GM12878 (cell line): ENCODE measurements at regions not wholly inside any gene's neighbourhood (a gene's known extent, or its start where the extent isn't known, plus 50 kb on each side); places are given as distances from the start of the nearest gene placed in this dataset.

Experiments used
- CTCF ChIP-seq, 3 experiments: IDR thresholded peaks in 2 of 3; conservative IDR thresholded peaks in 1 of 3; 2 replicates each; pipeline ENCODE4 v1.5.1; 2011; ENCODE audit warnings: low read depth in 3 of 3, low read length in 3 of 3, mild to moderate bottlenecking in 3 of 3, control low read depth in 2 of 3, moderate library complexity in 2 of 3, inconsistent platforms in 1 of 3, mixed read lengths in 1 of 3; ENCODE audit not compliant: control insufficient read depth in 2 of 3, insufficient read depth in 1 of 3; ENCODE audit errors: extremely low read depth in 1 of 3
- EED ChIP-seq: sonication (generic); IDR thresholded peaks from 2 replicates; pipeline ENCODE4 v1.6.1; 2016; ENCODE audit warnings: antibody characterized with exemption, low read depth
- EZH2 ChIP-seq: IDR thresholded peaks from 2 replicates; pipeline ENCODE4 v1.6.1; 2012; ENCODE audit warnings: low read depth, mild to moderate bottlenecking, control low read depth, inconsistent platforms, low read length, borderline replicate concordance; ENCODE audit not compliant: control insufficient read depth
- KLF5 ChIP-seq: fragments of 450-650 bp; IDR thresholded peaks from 2 replicates; pipeline ENCODE4 v1.6.1; 2014; ENCODE audit warnings: mild to moderate bottlenecking; ENCODE audit not compliant: partially characterized antibody
- MYC ChIP-seq: IDR thresholded peaks from 2 replicates; pipeline ENCODE4 v1.6.1; 2011; ENCODE audit warnings: mild to moderate bottlenecking, low read length, moderate library complexity, inconsistent platforms; ENCODE audit not compliant: insufficient read depth, insufficient replicate concordance, insufficient read length, severe bottlenecking
- RAD21 ChIP-seq: IDR thresholded peaks from 2 replicates; pipeline ENCODE4 v1.6.1; 2011; ENCODE audit warnings: mild to moderate bottlenecking, low read depth, low read length, moderate library complexity; ENCODE audit not compliant: insufficient read depth
- RFX5 ChIP-seq: IDR thresholded peaks from 2 replicates; pipeline ENCODE4 v1.6.1; 2011; ENCODE audit warnings: low read depth, low read length, improper control_type of control experiment
- SP1 ChIP-seq: IDR thresholded peaks from one replicate; pipeline ENCODE4 v1.6.1; 2011; ENCODE audit warnings: low read depth, low read length
- SRF ChIP-seq, 2 experiments: IDR thresholded peaks; 2 replicates each; pipeline ENCODE4 v1.6.1; 2011; ENCODE audit warnings: low read depth in 2 of 2, low read length in 2 of 2, mild to moderate bottlenecking in 1 of 2, moderate library complexity in 1 of 2
- TCF7 ChIP-seq: IDR thresholded peaks from 2 replicates; pipeline ENCODE4 v1.6.1; 2014; ENCODE audit warnings: antibody characterized with exemption, borderline replicate concordance
- ZBTB40 ChIP-seq: fragments of 450-650 bp; IDR thresholded peaks from 2 replicates; pipeline ENCODE4 v1.6.1; 2016; ENCODE audit warnings: mild to moderate bottlenecking, moderate library complexity, borderline replicate concordance
- ZNF274 ChIP-seq: IDR thresholded peaks from one replicate; pipeline ENCODE4 v1.8.0; 2011; ENCODE audit not compliant: insufficient read length, insufficient read depth

DNA sequence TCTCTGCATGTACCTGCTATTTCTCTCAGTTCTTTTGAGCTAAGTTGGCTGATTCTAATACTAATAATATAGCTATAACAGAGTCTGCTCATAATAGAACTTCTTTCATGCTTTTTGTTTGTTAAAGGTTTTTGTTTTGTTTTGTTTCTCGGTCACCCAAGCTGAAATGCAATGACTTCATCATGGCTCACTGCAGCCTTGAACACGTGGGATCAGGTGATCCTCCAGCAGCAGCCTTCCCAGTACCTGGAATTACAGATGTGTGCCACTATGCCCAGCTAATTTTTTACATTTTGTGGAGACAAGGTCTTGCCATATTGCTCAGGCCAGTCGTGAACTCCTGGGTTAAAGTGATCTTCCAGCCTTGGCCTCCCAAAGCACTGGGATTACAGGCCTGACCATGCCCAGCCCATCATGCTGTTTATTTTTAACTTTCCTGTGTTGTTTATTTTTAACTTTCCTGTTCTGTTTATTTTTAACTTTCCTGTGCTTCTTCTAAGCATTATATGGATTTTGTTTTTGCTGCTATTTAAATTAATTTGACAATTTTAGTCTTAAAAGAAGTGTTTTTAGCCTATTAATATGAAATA, 763.8 kb upstream of the CDH7 start:
- TF ChIP-seq CTCF (IDR thresholded peaks at IDR 0.05 in 2 of 3, conservative IDR thresholded peaks at IDR 0.05 in 1 of 3; ENCODE audit: control insufficient read depth in 2 of 3, extremely low read depth in 1 of 3, insufficient read depth in 1 of 3, low read depth in 3 of 3, low read length in 3 of 3) (no peak), RFX5 (no peak), SP1 (no peak), RAD21 (no peak), EED (no peak), ZBTB40 (no peak), TCF7 (no peak), SRF (IDR thresholded peaks at IDR 0.05; ENCODE audit: low read depth in 2 of 2, low read length in 2 of 2) (no peak), MYC (no peak), ZNF274 (no peak), EZH2 (no peak), KLF5 (no peak)
